Thyroid gland (tissue), 4 donors: ENCODE measurements at regions not wholly inside any gene's neighbourhood (a gene's known extent, or its start where the extent isn't known, plus 50 kb on each side); places are given as distances from the start of the nearest gene placed in this dataset.

Experiments used
- DNase-seq, 2 donors: peaks; one replicate each; pipeline ENCODE4 v3.0.0-alpha.2; 2019
- H3K27ac ChIP-seq, 3 donors: fragments of 200-600 bp; sonication (generic); 1 replicate in 2 of 3; 2 replicates in 1 of 3; pipeline ENCODE4 v1.5.1; 2016 to 2019; ENCODE audit warnings: mild to moderate bottlenecking in 1 of 3, moderate library complexity in 1 of 3
- H3K27me3 ChIP-seq: fragments of 200-600 bp; sonication (generic); one replicate; pipeline ENCODE4 v1.5.1; 2019
- H3K36me3 ChIP-seq, 2 donors: fragments of 200-600 bp; sonication (generic); one replicate each; pipeline ENCODE4 v1.5.1; 2016 to 2019
- H3K4me1 ChIP-seq, 2 donors: fragments of 200-600 bp; sonication (generic); one replicate each; pipeline ENCODE4 v1.5.1; 2017 to 2019
- H3K4me3 ChIP-seq, 3 donors: fragments of 200-600 bp; sonication (generic); replicated peaks in 1 of 3; 1 replicate in 2 of 3; 2 replicates in 1 of 3; pipeline ENCODE4 v1.5.1; 2016; ENCODE audit warnings: mild to moderate bottlenecking in 1 of 3
- H3K9me3 ChIP-seq: fragments of 200-600 bp; sonication (generic); one replicate; pipeline ENCODE4 v1.5.1; 2017
- POLR2A ChIP-seq, 2 donors: fragments of 450-650 bp; IDR thresholded peaks; one replicate each; pipeline ENCODE4 v1.6.1; 2017; ENCODE audit warnings: antibody characterized with exemption in 2 of 2, mild to moderate bottlenecking in 2 of 2, moderate library complexity in 1 of 2
- WGBS, 2 donors: methylation state at CpG; one replicate each; pipeline ENCODE4 v1.1.5; 2017; 5-methylcytosine and 5-hydroxymethylcytosine counted together
- intact Hi-C: fragments of 100-400 bp; cut with DNase I; formaldehyde crosslinking; loops from one replicate; pipeline ENCODE4 v1.15.1; 2023
- TF ChIP-seq, protein P1 (sequence below), 6 experiments: fragments of 200-600 bp in 3 of 6; fragments of 450-650 bp in 3 of 6; sonication (generic) in 3 of 6; IDR thresholded peaks; one replicate each; pipeline ENCODE4 v1.5.1; 2016 to 2019; ENCODE audit warnings: antibody characterized with exemption in 6 of 6, mild to moderate bottlenecking in 2 of 6, inconsistent platforms in 1 of 6, moderate library complexity in 1 of 6

- TF ChIP-seq, protein P1, sequence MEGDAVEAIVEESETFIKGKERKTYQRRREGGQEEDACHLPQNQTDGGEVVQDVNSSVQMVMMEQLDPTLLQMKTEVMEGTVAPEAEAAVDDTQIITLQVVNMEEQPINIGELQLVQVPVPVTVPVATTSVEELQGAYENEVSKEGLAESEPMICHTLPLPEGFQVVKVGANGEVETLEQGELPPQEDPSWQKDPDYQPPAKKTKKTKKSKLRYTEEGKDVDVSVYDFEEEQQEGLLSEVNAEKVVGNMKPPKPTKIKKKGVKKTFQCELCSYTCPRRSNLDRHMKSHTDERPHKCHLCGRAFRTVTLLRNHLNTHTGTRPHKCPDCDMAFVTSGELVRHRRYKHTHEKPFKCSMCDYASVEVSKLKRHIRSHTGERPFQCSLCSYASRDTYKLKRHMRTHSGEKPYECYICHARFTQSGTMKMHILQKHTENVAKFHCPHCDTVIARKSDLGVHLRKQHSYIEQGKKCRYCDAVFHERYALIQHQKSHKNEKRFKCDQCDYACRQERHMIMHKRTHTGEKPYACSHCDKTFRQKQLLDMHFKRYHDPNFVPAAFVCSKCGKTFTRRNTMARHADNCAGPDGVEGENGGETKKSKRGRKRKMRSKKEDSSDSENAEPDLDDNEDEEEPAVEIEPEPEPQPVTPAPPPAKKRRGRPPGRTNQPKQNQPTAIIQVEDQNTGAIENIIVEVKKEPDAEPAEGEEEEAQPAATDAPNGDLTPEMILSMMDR (IDR thresholded peaks at IDR 0.05) = no peak
- no peak for TF ChIP-seq POLR2A (IDR thresholded peaks at IDR 0.05)
- no peaks in the 10 kb centered on the region for H3K4me1 ChIP-seq
- WGBS, 2 donors = 69 to 70% methylated on average over 11 of the region's 11 CpGs
- H3K27me3 ChIP-seq = no peaks in the 10 kb centered on the region
- intact Hi-C loops = no loop called here
- H3K36me3 ChIP-seq = no peaks in the 10 kb centered on the region
- no peaks in the 10 kb centered on the region for H3K9me3 ChIP-seq
- H3K4me3 ChIP-seq = no peak overlapping the region
- H3K27ac ChIP-seq = no peak overlapping the region
- no peak for DNase-seq
Observed at GRCh38 chr17:13230350-13231264, 212.8 kb upstream of the ELAC2 start.

- WGBS, 2 donors = 67 to 76% methylated on average over 2 of the region's 2 CpGs
- Histone ChIP-seq H3K9me3 (no peaks in the 10 kb centered on the region), H3K4me1 (no peaks in the 10 kb centered on the region), H3K4me3 (no peak overlapping the region), H3K27ac (no peak overlapping the region), H3K27me3 (no peaks in the 10 kb centered on the region), H3K36me3 (no peaks in the 10 kb centered on the region)
- DNase-seq = no peak
- TF ChIP-seq, protein P1 (IDR thresholded peaks at IDR 0.05) = no peak
- no peak for TF ChIP-seq POLR2A (IDR thresholded peaks at IDR 0.05)
- intact Hi-C loops = no loop called here
Observed at GRCh38 chr17:13228225-13228624, 210.4 kb upstream of the ELAC2 start.

- intact Hi-C loops = no loop called here
- H3K9me3 ChIP-seq = no peaks in the 10 kb centered on the region
- DNase-seq = no peak
- no peaks in the 10 kb centered on the region for H3K4me1 ChIP-seq
- H3K27me3 ChIP-seq = no peaks in the 10 kb centered on the region
- H3K4me3 ChIP-seq = no peak overlapping the region
- H3K27ac ChIP-seq = no peak overlapping the region
- H3K36me3 ChIP-seq = no peaks in the 10 kb centered on the region
- WGBS, 2 donors = 35 to 39% methylated on average over 4 of the region's 4 CpGs
- TF ChIP-seq, protein P1 (IDR thresholded peaks at IDR 0.05) = no peak
- no peak for TF ChIP-seq POLR2A (IDR thresholded peaks at IDR 0.05)
Observed at GRCh38 chr17:13222975-13223374, 205.1 kb upstream of the ELAC2 start.

GRCh38 chr17:13212860-13213259 lies 195.0 kb upstream of the ELAC2 start:
- H3K9me3 ChIP-seq = no peaks in the 10 kb centered on the region
- no peaks in the 10 kb centered on the region for H3K4me1 ChIP-seq
- no peak overlapping the region for H3K4me3 ChIP-seq
- H3K27ac ChIP-seq = no peak overlapping the region
- H3K27me3 ChIP-seq = no peaks in the 10 kb centered on the region
- TF ChIP-seq, protein P1 (IDR thresholded peaks at IDR 0.05) = no peak
- TF ChIP-seq POLR2A (IDR thresholded peaks at IDR 0.05) = no peak
- no peaks in the 10 kb centered on the region for H3K36me3 ChIP-seq
- intact Hi-C loops = no loop called here
- DNase-seq = no peak

DNA sequence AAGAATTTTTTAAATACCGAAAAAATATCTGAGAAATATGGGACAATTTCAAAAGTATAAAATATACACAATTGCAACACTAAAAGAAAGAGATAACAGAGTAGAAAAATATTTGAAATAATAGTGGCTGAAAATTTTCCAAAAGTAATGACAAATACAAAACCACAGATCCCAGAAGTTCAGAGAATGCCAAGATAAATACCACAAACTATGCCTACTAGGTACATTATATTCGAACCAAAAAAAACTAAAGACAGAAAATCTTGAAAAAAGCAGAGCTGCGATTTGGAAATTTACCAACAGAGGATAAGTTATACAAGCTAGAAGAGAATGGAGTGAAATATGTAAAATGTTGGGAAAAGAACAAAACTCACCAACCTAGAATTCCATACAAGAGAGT lies 191.3 kb upstream of the ELAC2 start:
- Histone ChIP-seq H3K27ac (no peak overlapping the region), H3K4me3 (no peak overlapping the region), H3K27me3 (no peaks in the 10 kb centered on the region), H3K4me1 (no peaks in the 10 kb centered on the region), H3K9me3 (no peaks in the 10 kb centered on the region), H3K36me3 (no peaks in the 10 kb centered on the region)
- DNase-seq = no peak
- TF ChIP-seq POLR2A (IDR thresholded peaks at IDR 0.05) = no peak
- TF ChIP-seq, protein P1 (IDR thresholded peaks at IDR 0.05) = no peak
- 74 to 85% methylated on average over 3 of the region's 3 CpGs for WGBS, 2 donors
- intact Hi-C loops = no loop called here
